ENCODE measurements at regions not wholly inside any gene's neighbourhood (a gene's known extent, or its start where the extent isn't known, plus 50 kb on each side); places are given as distances from the start of the nearest gene placed in this dataset.

DNA sequence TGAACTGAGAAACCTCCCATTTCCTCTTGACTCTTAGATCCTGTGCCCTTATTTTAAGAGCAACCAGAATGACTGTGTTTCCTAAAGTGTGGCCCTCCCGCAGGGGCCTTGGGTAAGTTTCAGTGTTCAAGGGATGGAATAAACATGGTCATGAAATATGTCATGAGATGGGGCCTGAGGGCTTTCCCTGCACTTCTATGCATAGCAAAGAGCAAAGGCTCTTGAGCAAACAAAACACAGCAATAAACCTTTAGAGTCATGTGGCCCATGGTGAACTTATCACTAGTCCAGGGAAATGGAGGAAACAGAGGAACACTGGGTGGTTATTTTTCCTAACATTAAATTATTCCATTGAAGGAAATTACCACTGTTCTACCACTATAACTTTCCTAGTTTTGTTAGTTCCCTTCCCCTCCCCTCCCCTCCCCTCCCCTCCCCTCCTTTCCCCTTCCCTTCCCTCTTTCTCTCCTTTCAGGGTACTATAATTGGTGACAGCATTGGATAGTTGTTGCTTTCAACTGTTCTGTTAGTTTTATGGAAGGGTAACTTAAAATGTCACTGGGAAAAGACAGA lies 72.4 kb downstream of the CTSL start:
- Histone ChIP-seq H3F3A (ENCODE audit: insufficient read depth, low read depth) (peaks cover 6% of the 10 kb centered on the region), H3K9me2 (ENCODE audit: insufficient read depth) (no peaks in the 10 kb centered on the region), H3K4me3 (no peak overlapping the region), H4K20me1 (ENCODE audit: insufficient read depth) (no peaks in the 10 kb centered on the region), H2AFZ (no peak overlapping the region), H3K4me1 (replicated peaks; ENCODE audit: insufficient read depth) (peaks cover 43% of the 10 kb centered on the region), H3K36me3 (ENCODE audit: low read depth) (no peaks in the 10 kb centered on the region), H3K9me3 (ENCODE audit: insufficient read depth, low read depth) (no peaks in the 10 kb centered on the region), H3K4me2 (no peak overlapping the region), H3K79me2 (ENCODE audit: low read depth) (no peaks in the 10 kb centered on the region), H3K27me3 (ENCODE audit: insufficient read depth, low read depth) (no peaks in the 10 kb centered on the region), H3K27ac (no peak overlapping the region)
- ChIA-PET CTCF (no interaction called here), POLR2A (ENCODE audit: unreplicated experiment) (no interaction called here)
- TF ChIP-seq CTCF (conservative IDR thresholded peaks at IDR 0.05) (no peak), EZH2 (IDR thresholded peaks at IDR 0.05; ENCODE audit: low read depth) (no peak)
- peak in 1 of 2 experiments; percentile 42 for DNase-seq
- no TSS peak for BruUV-seq (replicated peaks)
- intact Hi-C loops (cut with micrococcal nuclease; ENCODE audit: unreplicated experiment) = no loop called here

DNA sequence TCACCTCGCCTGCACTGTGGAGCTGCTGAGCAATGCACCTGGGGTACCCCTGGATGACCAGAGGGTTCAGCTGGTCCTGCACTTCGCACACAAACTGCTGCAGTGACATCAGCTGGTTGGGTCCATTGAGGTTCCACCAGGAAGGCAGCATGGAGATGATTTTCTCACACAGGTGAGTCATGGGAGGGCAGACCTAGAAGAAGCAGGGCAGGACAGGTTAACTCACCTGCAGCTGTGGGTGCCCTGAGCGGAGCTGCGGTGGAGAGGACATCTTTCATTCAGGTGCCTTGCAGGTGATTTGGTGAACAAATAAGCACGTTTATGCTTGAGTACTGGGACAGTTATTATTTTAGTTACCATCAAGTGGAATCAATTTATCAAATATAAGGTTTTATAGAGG lies 73.6 kb downstream of the CTSL start:
- Histone ChIP-seq H3K27ac (no peak overlapping the region), H2AFZ (no peak overlapping the region), H3K79me2 (ENCODE audit: low read depth) (no peaks in the 10 kb centered on the region), H3K36me3 (ENCODE audit: low read depth) (no peaks in the 10 kb centered on the region), H3K4me2 (no peak overlapping the region), H3K4me1 (replicated peaks; ENCODE audit: insufficient read depth) (peaks cover 32% of the 10 kb centered on the region), H3F3A (ENCODE audit: insufficient read depth, low read depth) (no peaks in the 10 kb centered on the region; the same call in 1 of the 2 replicates), H3K9me3 (ENCODE audit: insufficient read depth, low read depth) (no peaks in the 10 kb centered on the region), H4K20me1 (ENCODE audit: insufficient read depth) (no peaks in the 10 kb centered on the region), H3K9me2 (ENCODE audit: insufficient read depth) (no peaks in the 10 kb centered on the region), H3K4me3 (no peak overlapping the region), H3K27me3 (ENCODE audit: insufficient read depth, low read depth) (no peaks in the 10 kb centered on the region)
- TF ChIP-seq CTCF (conservative IDR thresholded peaks at IDR 0.05) = no peak
- TF ChIP-seq EZH2 (IDR thresholded peaks at IDR 0.05; ENCODE audit: low read depth) = no peak
- POLR2A ChIA-PET (ENCODE audit: unreplicated experiment) = no interaction called here
- CTCF ChIA-PET = no interaction called here
- peak in 1 of 2 experiments; percentile 11 for DNase-seq
- no TSS peak for BruUV-seq (replicated peaks)
- intact Hi-C loops (cut with micrococcal nuclease; ENCODE audit: unreplicated experiment) = no loop called here

DNA sequence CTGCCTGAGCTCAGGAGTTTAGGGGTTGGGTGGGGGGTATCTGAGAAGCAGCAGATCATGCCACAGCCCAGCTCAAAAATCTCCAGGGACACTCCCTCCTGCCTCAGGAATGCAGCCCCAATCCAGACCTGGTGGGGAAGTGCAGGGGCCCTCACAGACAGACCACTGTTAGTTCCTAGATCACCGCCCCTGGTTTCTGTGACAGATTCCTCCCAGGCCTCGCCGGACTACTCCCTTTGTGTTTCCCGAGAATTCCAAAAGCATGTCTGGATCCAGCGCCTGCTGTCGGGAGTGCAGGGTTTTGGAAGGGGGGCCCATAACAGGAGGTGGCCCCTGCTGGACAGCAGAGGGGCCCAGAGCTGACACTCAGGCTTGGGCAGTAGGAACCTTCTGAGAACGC lies 74.5 kb downstream of the CTSL start:
- TF ChIP-seq EZH2 (IDR thresholded peaks at IDR 0.05; ENCODE audit: low read depth) = no peak
- no peak for TF ChIP-seq CTCF (conservative IDR thresholded peaks at IDR 0.05)
- H3K9me2 ChIP-seq (ENCODE audit: insufficient read depth) = no peaks in the 10 kb centered on the region
- CTCF ChIA-PET = no interaction called here
- no peaks in the 10 kb centered on the region for H4K20me1 ChIP-seq (ENCODE audit: insufficient read depth)
- BruUV-seq (replicated peaks) = no TSS peak
- no peaks in the 10 kb centered on the region for H3K9me3 ChIP-seq (ENCODE audit: insufficient read depth, low read depth)
- H3K36me3 ChIP-seq (ENCODE audit: low read depth) = no peaks in the 10 kb centered on the region
- H3K27me3 ChIP-seq (ENCODE audit: insufficient read depth, low read depth) = no peaks in the 10 kb centered on the region
- DNase-seq = no peak
- H3F3A ChIP-seq (ENCODE audit: insufficient read depth, low read depth) = no peaks in the 10 kb centered on the region; the same call in 1 of the 2 replicates
- H3K4me2 ChIP-seq = no peak overlapping the region
- H3K79me2 ChIP-seq (ENCODE audit: low read depth) = no peaks in the 10 kb centered on the region
- POLR2A ChIA-PET (ENCODE audit: unreplicated experiment) = no interaction called here
- H2AFZ ChIP-seq = no peak overlapping the region
- H3K27ac ChIP-seq = no peak overlapping the region
- intact Hi-C loops (cut with micrococcal nuclease; ENCODE audit: unreplicated experiment) = no loop called here
- peaks cover 24% of the 10 kb centered on the region for H3K4me1 ChIP-seq (replicated peaks; ENCODE audit: insufficient read depth)
- H3K4me3 ChIP-seq = no peak overlapping the region

All from PC-9 (cell line).